Fibroblast of lung (primary cell): ENCODE measurements at regions not wholly inside any gene's neighbourhood (a gene's known extent, or its start where the extent isn't known, plus 50 kb on each side); places are given as distances from the start of the nearest gene placed in this dataset.
A peak's percentile ranks its signal among the peaks of the same experiment; 100 is the strongest.

Experiments
- DNase-seq, 2 donors: peaks; one replicate each; pipeline versions ENCODE4 v3.0.0 to v3.0.0-alpha.2; 2010; ENCODE audit warnings: low read depth in 2 of 2
- H2AFZ ChIP-seq: 2 replicates; pipeline ENCODE4 v1.5.1; 2012; ENCODE audit warnings: low read length, control low read depth, inconsistent platforms
- H3K27ac ChIP-seq: 2 replicates; pipeline ENCODE4 v1.5.1; 2011; ENCODE audit warnings: low read length, control low read depth; ENCODE audit not compliant: insufficient read depth
- H3K27me3 ChIP-seq: 2 replicates; pipeline ENCODE4 v1.5.1; 2011; ENCODE audit warnings: mild to moderate bottlenecking, low read length; ENCODE audit not compliant: control insufficient read depth, insufficient read depth
- H3K36me3 ChIP-seq: 2 replicates; pipeline ENCODE4 v1.5.1; 2011; ENCODE audit warnings: low read length; ENCODE audit not compliant: control insufficient read depth, insufficient read depth
- H3K4me1 ChIP-seq: 2 replicates; pipeline ENCODE4 v1.5.1; 2011; ENCODE audit warnings: low read length; ENCODE audit not compliant: control insufficient read depth, insufficient read depth; ENCODE audit errors: extremely low read depth
- H3K4me2 ChIP-seq: 2 replicates; pipeline ENCODE4 v1.5.1; 2011; ENCODE audit warnings: low read length, control low read depth; ENCODE audit not compliant: insufficient read depth; ENCODE audit errors: extremely low read depth
- H3K4me3 ChIP-seq, 4 experiments: fragments of 200-600 bp in 1 of 4; sonication (generic) in 1 of 4; replicated peaks in 1 of 4; 2 replicates each; pipeline ENCODE4 v1.5.1; 2011 to 2016; ENCODE audit warnings: low read length in 4 of 4, low read depth in 3 of 4, mild to moderate bottlenecking in 3 of 4, control low read depth in 2 of 4, inconsistent platforms in 1 of 4, mixed read lengths in 1 of 4; ENCODE audit not compliant: insufficient read depth in 1 of 4; ENCODE audit errors: control extremely low read depth in 1 of 4
- H3K79me2 ChIP-seq: 2 replicates; pipeline ENCODE4 v1.5.1; 2012; ENCODE audit warnings: mild to moderate bottlenecking, low read length, inconsistent platforms; ENCODE audit not compliant: control insufficient read depth, insufficient read depth
- H3K9ac ChIP-seq: 2 replicates; pipeline ENCODE4 v1.5.1; 2011; ENCODE audit warnings: mild to moderate bottlenecking, low read length, control low read depth; ENCODE audit not compliant: insufficient read depth
- H3K9me3 ChIP-seq: 2 replicates; pipeline ENCODE4 v1.5.1; 2012; ENCODE audit warnings: low read depth, low read length; ENCODE audit not compliant: control insufficient read depth, insufficient read depth
- H4K20me1 ChIP-seq: 2 replicates; pipeline ENCODE4 v1.5.1; 2011; ENCODE audit warnings: low read length; ENCODE audit not compliant: control insufficient read depth, insufficient read depth; ENCODE audit errors: extremely low read depth
- CTCF ChIP-seq, 2 donors: IDR thresholded peaks in 1 of 2; conservative IDR thresholded peaks in 1 of 2; 1 replicate in 1 of 2; 2 replicates in 1 of 2; pipeline ENCODE4 v1.5.1; 2011 to 2012; ENCODE audit warnings: low read length in 2 of 2, control low read depth in 1 of 2, inconsistent platforms in 1 of 2, low read depth in 1 of 2, mild to moderate bottlenecking in 1 of 2
- EZH2 ChIP-seq: IDR thresholded peaks from 2 replicates; pipeline ENCODE4 v1.5.1; 2012; ENCODE audit warnings: low read length, control low read depth, mild to moderate bottlenecking; ENCODE audit errors: missing control alignments

GRCh38 chr13:33435207-33435606 lies 149.7 kb upstream of the STARD13 start:
- Histone ChIP-seq H3K79me2 (no peaks in the 10 kb centered on the region), H2AFZ (no peak overlapping the region), H3K36me3 (no peaks in the 10 kb centered on the region), H3K9me3 (no peaks in the 10 kb centered on the region), H3K27me3 (no peaks in the 10 kb centered on the region), H3K4me1 (no peaks in the 10 kb centered on the region), H3K9ac (no peak overlapping the region), H3K4me2 (no peak overlapping the region), H3K27ac (no peak overlapping the region), H4K20me1 (no peaks in the 10 kb centered on the region), H3K4me3 (no peak overlapping the region)
- no peak for DNase-seq
- TF ChIP-seq CTCF (conservative IDR thresholded peaks at IDR 0.05 in 1 of 2, IDR thresholded peaks at IDR 0.05 in 1 of 2; ENCODE audit: low read depth in 1 of 2, low read length in 2 of 2) (no peak), EZH2 (no peak)

- Histone ChIP-seq H3K4me2 (no peak overlapping the region), H3K36me3 (no peaks in the 10 kb centered on the region), H4K20me1 (no peaks in the 10 kb centered on the region), H3K9ac (no peak overlapping the region), H3K27me3 (no peaks in the 10 kb centered on the region), H3K4me3 (no peak overlapping the region), H3K9me3 (no peaks in the 10 kb centered on the region), H3K4me1 (no peaks in the 10 kb centered on the region), H2AFZ (no peak overlapping the region), H3K27ac (no peak overlapping the region), H3K79me2 (no peaks in the 10 kb centered on the region)
- peak in 1 of 2 donors; percentile 5 for DNase-seq
- TF ChIP-seq CTCF (conservative IDR thresholded peaks at IDR 0.05 in 1 of 2, IDR thresholded peaks at IDR 0.05 in 1 of 2; ENCODE audit: low read depth in 1 of 2, low read length in 2 of 2): no peak
- TF ChIP-seq EZH2: no peak
These were observed 153.4 kb upstream of the STARD13 start for GRCh38 chr13:33438918-33439317.

- TF ChIP-seq CTCF (conservative IDR thresholded peaks at IDR 0.05 in 1 of 2, IDR thresholded peaks at IDR 0.05 in 1 of 2; ENCODE audit: low read depth in 1 of 2, low read length in 2 of 2): peak in 1 of 2 donors; percentile 22
- no peak for TF ChIP-seq EZH2
- no peak overlapping the region for H3K27ac ChIP-seq
- peak; percentile 34 to 43 for DNase-seq
- no peak overlapping the region for H3K9ac ChIP-seq
- H3K4me1 ChIP-seq: no peaks in the 10 kb centered on the region
- no peaks in the 10 kb centered on the region for H3K79me2 ChIP-seq
- no peaks in the 10 kb centered on the region for H3K27me3 ChIP-seq
- no peaks in the 10 kb centered on the region for H3K36me3 ChIP-seq
- H4K20me1 ChIP-seq: no peaks in the 10 kb centered on the region
- H3K9me3 ChIP-seq: no peaks in the 10 kb centered on the region
- no peak overlapping the region for H2AFZ ChIP-seq
- H3K4me3 ChIP-seq: no peak overlapping the region
- no peak overlapping the region for H3K4me2 ChIP-seq
These were observed 155.5 kb upstream of the STARD13 start for GRCh38 chr13:33441015-33441414.
